ENCODE measurements at regions not wholly inside any gene's neighbourhood (a gene's known extent, or its start where the extent isn't known, plus 50 kb on each side); places are given as distances from the start of the nearest gene placed in this dataset.

DNA sequence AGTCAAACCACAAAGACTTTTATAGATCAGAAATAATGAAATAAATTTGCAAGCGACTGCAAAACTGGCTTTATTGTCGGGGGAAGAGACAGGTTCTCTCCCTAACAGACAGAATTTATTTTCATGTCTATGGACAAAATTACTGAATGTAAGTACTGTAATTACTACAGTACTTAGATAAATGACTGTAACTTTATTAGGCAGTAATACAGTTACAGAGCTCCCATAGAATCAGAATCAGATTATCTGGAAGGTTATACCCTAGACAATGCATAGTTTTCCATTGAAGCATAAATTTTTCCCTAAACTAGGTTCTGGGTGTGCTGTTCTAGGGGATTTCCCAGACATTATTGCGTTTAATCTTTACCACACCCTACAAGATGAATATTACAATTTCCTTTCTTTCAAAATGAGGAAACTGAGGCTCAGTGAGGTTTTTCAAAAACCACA is 114.2 kb downstream of the C12orf75 start:
- no peak for TF ChIP-seq CREB1 (IDR thresholded peaks at IDR 0.05; ENCODE audit: low read depth)
- TF ChIP-seq EP300 (IDR thresholded peaks at IDR 0.05; ENCODE audit: borderline replicate concordance) = no peak
- TF ChIP-seq, protein P1, sequence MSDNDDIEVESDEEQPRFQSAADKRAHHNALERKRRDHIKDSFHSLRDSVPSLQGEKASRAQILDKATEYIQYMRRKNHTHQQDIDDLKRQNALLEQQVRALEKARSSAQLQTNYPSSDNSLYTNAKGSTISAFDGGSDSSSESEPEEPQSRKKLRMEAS (IDR thresholded peaks at IDR 0.05) = no peak
- no peak for TF ChIP-seq NFIC (IDR thresholded peaks at IDR 0.05)
- no peak for TF ChIP-seq ZBTB7A (IDR thresholded peaks at IDR 0.05; ENCODE audit: low read depth)
- no peak for TF ChIP-seq EGR1 (IDR thresholded peaks at IDR 0.05)
- no peak for TF ChIP-seq USF1 (IDR thresholded peaks at IDR 0.05)
- TF ChIP-seq TEAD4 (IDR thresholded peaks at IDR 0.05) = no peak

- TF ChIP-seq CEBPB (IDR thresholded peaks at IDR 0.05) (no peak), FOXM1 (IDR thresholded peaks at IDR 0.05; ENCODE audit: borderline replicate concordance, low read depth) (no peak), EP300 (IDR thresholded peaks at IDR 0.05; ENCODE audit: borderline replicate concordance) (no peak), REST (IDR thresholded peaks at IDR 0.05; ENCODE audit: low read depth) (no peak), EGR1 (IDR thresholded peaks at IDR 0.05) (no peak), TAF1 (IDR thresholded peaks at IDR 0.05; ENCODE audit: low read depth) (no peak), CREB1 (IDR thresholded peaks at IDR 0.05; ENCODE audit: low read depth) (no peak)
These were observed 114.8 kb downstream of the C12orf75 start for GRCh38 chr12:105445249-105445648.

DNA sequence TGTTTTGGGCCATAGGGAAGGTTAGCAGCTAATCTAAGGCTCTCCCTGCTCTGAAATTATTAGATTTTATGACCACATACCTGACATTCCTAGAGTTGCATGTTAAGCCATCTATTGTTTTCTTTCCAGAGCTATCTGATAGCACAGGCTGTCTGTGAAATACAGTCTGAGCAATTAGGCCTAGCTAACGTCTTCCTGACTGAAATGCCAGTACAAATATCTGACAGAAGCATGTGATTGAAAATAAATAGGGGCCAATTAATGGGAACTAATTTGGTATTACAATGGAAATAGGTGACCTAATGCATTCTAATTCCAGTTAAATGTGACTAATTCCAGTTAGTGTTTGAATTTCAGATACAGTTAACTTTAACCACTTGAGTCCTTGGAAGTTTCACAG is 115.2 kb downstream of the C12orf75 start:
- no peak for TF ChIP-seq CREB1 (IDR thresholded peaks at IDR 0.05; ENCODE audit: low read depth)
- no peak for TF ChIP-seq TAF1 (IDR thresholded peaks at IDR 0.05; ENCODE audit: low read depth)
- TF ChIP-seq TEAD4 (IDR thresholded peaks at IDR 0.05) = peak; percentile 99
- peak; percentile 93 for TF ChIP-seq FOXM1 (IDR thresholded peaks at IDR 0.05; ENCODE audit: borderline replicate concordance, low read depth)
- TF ChIP-seq YY1 (IDR thresholded peaks at IDR 0.05; ENCODE audit: low read depth) = no peak
- TF ChIP-seq CEBPB (IDR thresholded peaks at IDR 0.05) = peak; percentile 57
- peak; percentile 27 for TF ChIP-seq RAD21 (IDR thresholded peaks at IDR 0.05; ENCODE audit: low read depth)
- peak; percentile 76 for TF ChIP-seq NFIC (IDR thresholded peaks at IDR 0.05)
- TF ChIP-seq EP300 (IDR thresholded peaks at IDR 0.05; ENCODE audit: borderline replicate concordance) = peak; percentile 96
- no peak for TF ChIP-seq USF1 (IDR thresholded peaks at IDR 0.05)
- TF ChIP-seq, protein P1 (IDR thresholded peaks at IDR 0.05) = peak; percentile 69; the same call in 1 of the 2 replicates
- no peak for TF ChIP-seq EGR1 (IDR thresholded peaks at IDR 0.05)
- TF ChIP-seq TCF12 (IDR thresholded peaks at IDR 0.05; ENCODE audit: low read depth) = peak; percentile 93
- TF ChIP-seq ZBTB7A (IDR thresholded peaks at IDR 0.05; ENCODE audit: low read depth) = no peak
- TF ChIP-seq REST (IDR thresholded peaks at IDR 0.05; ENCODE audit: low read depth) = no peak

GRCh38 chr12:105446460-105446859 is 116.0 kb downstream of the C12orf75 start:
- peak; percentile 70 for TF ChIP-seq USF1 (IDR thresholded peaks at IDR 0.05)

GRCh38 chr12:105449431-105449830 is 118.9 kb downstream of the C12orf75 start:
- TF ChIP-seq YY1 (IDR thresholded peaks at IDR 0.05; ENCODE audit: low read depth) (no peak), FOXM1 (IDR thresholded peaks at IDR 0.05; ENCODE audit: borderline replicate concordance, low read depth) (no peak), USF1 (IDR thresholded peaks at IDR 0.05) (no peak), RAD21 (IDR thresholded peaks at IDR 0.05; ENCODE audit: low read depth) (no peak), ZBTB7A (IDR thresholded peaks at IDR 0.05; ENCODE audit: low read depth) (no peak)

DNA sequence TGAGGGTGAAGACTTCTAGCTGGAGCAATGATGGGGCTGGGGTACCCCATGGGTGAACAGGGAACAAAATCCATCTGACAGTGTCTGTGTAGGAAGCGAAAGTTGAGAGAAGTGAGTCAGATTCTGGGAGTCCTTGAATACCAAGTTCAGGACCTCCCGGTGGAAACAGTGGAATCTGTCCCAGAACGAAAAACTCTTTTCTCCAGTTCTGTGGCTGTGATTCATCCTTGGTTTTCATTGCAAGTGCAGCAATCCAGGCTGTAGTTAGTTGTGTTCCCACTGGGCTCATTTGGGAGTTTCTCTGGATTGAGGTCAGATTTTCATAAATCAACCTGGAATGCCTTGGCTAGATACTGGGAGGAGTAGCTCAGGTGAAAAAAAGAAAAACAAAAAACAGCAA is 120.7 kb downstream of the C12orf75 start:
- TF ChIP-seq FOXM1 (IDR thresholded peaks at IDR 0.05; ENCODE audit: borderline replicate concordance, low read depth) (no peak), YY1 (IDR thresholded peaks at IDR 0.05; ENCODE audit: low read depth) (no peak)
